Breast epithelium (tissue), 3 donors: ENCODE measurements at regions not wholly inside any gene's neighbourhood (a gene's known extent, or its start where the extent isn't known, plus 50 kb on each side); places are given as distances from the start of the nearest gene placed in this dataset.

ENCODE experiments used
- CTCF ChIP-seq, 3 donors: fragments of 450-650 bp; IDR thresholded peaks; one replicate each; pipeline ENCODE4 v1.5.1; 2016 to 2017; ENCODE audit warnings: antibody characterized with exemption in 3 of 3, mild to moderate bottlenecking in 3 of 3, moderate library complexity in 3 of 3
- POLR2A ChIP-seq: fragments of 450-650 bp; IDR thresholded peaks from one replicate; pipeline ENCODE4 v1.6.1; 2016; ENCODE audit warnings: antibody characterized with exemption, mild to moderate bottlenecking, moderate library complexity

- no peak for TF ChIP-seq CTCF (IDR thresholded peaks at IDR 0.05)
- TF ChIP-seq POLR2A = no peak
These were observed 98.7 kb upstream of the ANKRD28 start for GRCh38 chr3:15896500-15896899.
